Activated naive CD8-positive, alpha-beta T cell treated with anti-CD3 and anti-CD28 coated beads, Interleukin-2, amount 10 ng/mL, durations not matched to agents 7 days and 5 days (primary cell): ENCODE measurements at regions not wholly inside any gene's neighbourhood (a gene's known extent, or its start where the extent isn't known, plus 50 kb on each side); places are given as distances from the start of the nearest gene placed in this dataset.
"Not testable (repeated sequence)": the region's sequence is repeated elsewhere in the genome, so short reads cannot be mapped to it uniquely, and the experiment has no call there.

Experiments used
- ATAC-seq: fragments of 150-1000 bp; cut with Tn5 transposase; one replicate; pipeline ENCODE4 v1.10.0; 2021; ENCODE audit warnings: low read depth, moderate library complexity
- POLR2A ChIA-PET: fragments of 350-600 bp; sonication (Branson Sonifier 250); formaldehyde crosslinking; loops from one replicate; lab custom pipeline; 2021; ENCODE audit warnings: antibody characterized with exemption; lab: Charles Lee
- DNase-seq: peaks from one replicate; pipeline ENCODE4 v3.0.0; 2021
- H3K27ac Mint-ChIP-seq: one replicate; pipeline ENCODE4 v1.8.0; 2022; ENCODE audit warnings: mild to moderate bottlenecking, mixed read lengths
- H3K27me3 Mint-ChIP-seq: one replicate; pipeline ENCODE4 v1.8.0; 2022; ENCODE audit warnings: mild to moderate bottlenecking, moderate library complexity, mixed read lengths
- H3K36me3 Mint-ChIP-seq: one replicate; pipeline ENCODE4 v1.8.0; 2021; ENCODE audit warnings: mild to moderate bottlenecking, mixed read lengths
- H3K4me1 Mint-ChIP-seq: one replicate; pipeline ENCODE4 v1.8.0; 2021; ENCODE audit warnings: mixed read lengths
- H3K4me3 Mint-ChIP-seq: one replicate; pipeline ENCODE4 v1.8.0; 2022; ENCODE audit warnings: mild to moderate bottlenecking, moderate library complexity, mixed read lengths
- H3K9me3 Mint-ChIP-seq: one replicate; pipeline ENCODE4 v1.8.0; 2021; ENCODE audit warnings: mixed read lengths

DNA sequence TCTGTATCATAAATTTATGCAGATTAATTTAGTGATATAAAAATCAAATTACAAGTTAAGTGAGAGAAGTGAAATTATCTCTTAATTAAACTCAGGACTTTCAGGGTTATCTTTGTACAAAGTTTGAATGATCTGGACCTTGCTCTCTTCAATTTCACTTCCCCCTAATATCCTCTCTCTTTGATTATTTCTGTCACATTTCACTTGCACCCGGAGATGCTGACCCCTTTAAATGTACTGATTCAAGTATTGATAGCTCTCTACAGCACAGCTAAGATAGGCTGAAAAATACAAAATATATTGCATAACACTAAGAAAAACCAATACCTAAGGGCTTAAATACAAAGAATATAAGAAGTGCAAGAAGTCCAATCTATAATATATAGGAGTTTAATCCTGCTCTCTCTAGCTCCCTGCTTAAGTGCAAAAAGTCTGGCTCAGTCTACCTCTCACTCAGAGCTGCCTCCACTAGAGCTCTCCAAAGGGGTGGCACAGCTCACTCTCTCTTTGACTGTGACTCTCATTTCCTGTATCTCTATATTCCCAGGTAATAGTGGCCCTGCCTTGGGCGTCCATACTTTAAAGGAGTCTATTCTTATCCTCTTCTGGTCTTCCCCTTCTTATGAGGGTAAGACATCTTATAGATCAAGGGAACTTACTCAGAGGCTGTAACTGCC, 588.4 kb downstream of the RFPL4B start:
- Mint-ChIP-seq H3K4me1 (no peaks in the 10 kb centered on the region), H3K36me3 (no peaks in the 10 kb centered on the region), H3K27me3 (no peaks in the 10 kb centered on the region), H3K9me3 (peaks cover 1% of the 10 kb centered on the region), H3K4me3 (no peak overlapping the region), H3K27ac (no peak overlapping the region)
- POLR2A ChIA-PET = no interaction called here
- DNase-seq (no peak), ATAC-seq (no peak)

DNA sequence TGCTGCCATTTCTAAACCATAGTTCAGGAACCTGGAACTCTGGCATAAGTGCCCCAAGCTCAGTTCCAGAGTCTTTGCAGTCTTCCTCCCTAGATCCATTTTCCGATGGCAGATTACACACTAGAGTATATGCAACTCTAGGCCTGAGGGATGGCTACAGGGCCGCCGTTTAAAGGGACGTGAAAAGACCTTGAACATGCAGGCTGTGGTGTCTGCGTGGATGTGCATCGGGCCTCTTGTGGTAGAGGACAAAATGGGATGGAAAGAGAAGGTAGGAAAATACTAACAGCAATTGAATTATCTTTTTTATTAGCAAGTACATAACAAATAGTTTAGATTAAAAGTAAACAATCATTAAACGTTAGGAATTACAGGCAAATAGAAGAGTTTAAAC, 588.9 kb downstream of the RFPL4B start:
- H3K9me3 Mint-ChIP-seq = peaks cover 1% of the 10 kb centered on the region
- POLR2A ChIA-PET = no interaction called here
- no peaks in the 10 kb centered on the region for H3K36me3 Mint-ChIP-seq
- H3K27ac Mint-ChIP-seq = no peak overlapping the region
- no peak overlapping the region for H3K4me3 Mint-ChIP-seq
- ATAC-seq = no peak
- H3K4me1 Mint-ChIP-seq = no peaks in the 10 kb centered on the region
- DNase-seq = no peak
- no peaks in the 10 kb centered on the region for H3K27me3 Mint-ChIP-seq

DNA sequence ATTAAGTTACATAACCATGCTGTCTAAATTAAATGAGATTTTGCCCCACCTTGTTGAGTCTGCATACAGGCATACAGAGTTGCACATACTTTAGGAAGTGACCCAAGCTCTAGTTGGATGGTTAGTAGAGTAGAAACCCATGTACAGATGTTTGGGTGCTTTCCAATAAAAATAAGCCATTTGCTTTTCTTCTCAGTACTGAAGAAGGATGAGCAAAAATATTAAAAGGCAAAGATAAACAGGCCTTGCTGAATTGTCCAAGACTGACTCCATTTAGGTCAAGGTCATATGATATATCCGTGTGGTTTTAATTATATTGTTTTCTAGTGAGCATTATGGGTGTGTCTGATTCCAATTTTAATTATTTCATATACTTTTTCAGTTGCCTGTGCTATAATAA, 589.4 kb downstream of the RFPL4B start:
- DNase-seq = no peak
- Mint-ChIP-seq H3K4me1 (no peaks in the 10 kb centered on the region), H3K36me3 (no peaks in the 10 kb centered on the region), H3K9me3 (peaks cover 1% of the 10 kb centered on the region), H3K27me3 (no peaks in the 10 kb centered on the region), H3K4me3 (no peak overlapping the region), H3K27ac (no peak overlapping the region)
- POLR2A ChIA-PET = no interaction called here
- ATAC-seq = no peak

DNA sequence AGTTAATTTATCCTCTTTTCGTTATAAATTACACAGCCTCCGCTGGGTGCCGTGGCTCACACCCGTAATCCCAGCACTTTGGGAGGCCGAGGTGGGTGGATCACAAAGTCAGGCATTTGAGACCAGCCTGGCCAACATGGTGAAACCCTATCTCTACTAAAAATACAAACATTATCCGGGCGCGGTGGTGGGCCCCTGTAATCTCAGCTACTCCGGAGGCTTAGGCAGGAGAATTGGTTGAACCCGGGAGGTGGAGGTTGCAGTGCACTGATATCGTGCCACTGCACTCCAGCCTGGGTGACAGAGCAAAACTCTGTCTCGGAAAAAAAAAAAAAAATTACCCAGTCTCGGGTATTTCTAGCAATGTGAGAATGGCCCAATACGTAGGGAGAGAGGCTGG, 590.6 kb downstream of the RFPL4B start:
- H3K4me1 Mint-ChIP-seq, ATAC-seq, DNase-seq, H3K4me3 Mint-ChIP-seq, H3K27me3 Mint-ChIP-seq, H3K9me3 Mint-ChIP-seq, H3K36me3 Mint-ChIP-seq, H3K27ac Mint-ChIP-seq, POLR2A ChIA-PET: not testable (repeated sequence)

DNA sequence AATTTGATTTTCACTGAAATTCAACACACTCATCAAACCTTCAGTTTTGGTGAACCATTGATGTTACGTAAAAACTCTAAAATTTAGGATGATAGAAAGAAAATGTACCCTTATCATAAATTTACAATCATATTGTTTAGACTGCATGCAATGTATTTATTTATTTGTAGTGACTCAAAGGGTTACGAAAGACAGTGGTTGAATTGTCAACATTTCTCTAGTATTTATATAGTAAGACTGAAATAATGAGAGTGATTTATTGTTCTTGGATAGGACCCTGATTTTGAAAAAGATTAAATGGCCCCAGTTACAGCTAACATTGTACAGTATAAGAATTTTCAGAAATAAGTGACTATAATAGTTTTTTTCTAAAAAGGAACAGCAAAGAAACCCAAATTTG, 591.5 kb downstream of the RFPL4B start:
- Mint-ChIP-seq H3K36me3 (no peaks in the 10 kb centered on the region), H3K9me3 (peaks cover 1% of the 10 kb centered on the region), H3K4me1 (no peaks in the 10 kb centered on the region), H3K27me3 (no peaks in the 10 kb centered on the region), H3K4me3 (no peak overlapping the region), H3K27ac (no peak overlapping the region)
- DNase-seq (no peak), ATAC-seq (no peak)
- POLR2A ChIA-PET = no interaction called here

DNA sequence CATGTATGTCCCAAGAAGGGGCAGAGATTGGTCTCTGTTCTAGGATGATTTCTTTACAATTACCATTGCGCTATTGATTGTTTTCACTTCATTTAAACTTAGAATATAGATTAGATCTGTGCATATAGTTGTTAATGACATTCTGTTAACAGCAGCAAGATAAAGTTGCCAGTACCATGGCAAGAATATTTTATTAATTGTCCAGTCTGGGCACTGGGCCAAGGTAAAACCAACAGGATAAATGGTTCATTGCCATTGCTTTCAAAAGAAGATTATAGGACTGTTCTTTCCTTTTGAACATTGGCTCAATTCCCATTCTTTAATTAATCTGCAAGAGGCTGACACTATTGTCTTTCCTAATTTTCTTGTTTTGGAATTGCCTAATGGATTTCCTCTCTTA, 592.4 kb downstream of the RFPL4B start:
- Mint-ChIP-seq H3K9me3 (peaks cover 1% of the 10 kb centered on the region), H3K36me3 (no peaks in the 10 kb centered on the region), H3K27me3 (no peaks in the 10 kb centered on the region), H3K27ac (no peak overlapping the region), H3K4me1 (no peaks in the 10 kb centered on the region), H3K4me3 (no peak overlapping the region)
- DNase-seq (no peak), ATAC-seq (no peak)
- POLR2A ChIA-PET = no interaction called here

DNA sequence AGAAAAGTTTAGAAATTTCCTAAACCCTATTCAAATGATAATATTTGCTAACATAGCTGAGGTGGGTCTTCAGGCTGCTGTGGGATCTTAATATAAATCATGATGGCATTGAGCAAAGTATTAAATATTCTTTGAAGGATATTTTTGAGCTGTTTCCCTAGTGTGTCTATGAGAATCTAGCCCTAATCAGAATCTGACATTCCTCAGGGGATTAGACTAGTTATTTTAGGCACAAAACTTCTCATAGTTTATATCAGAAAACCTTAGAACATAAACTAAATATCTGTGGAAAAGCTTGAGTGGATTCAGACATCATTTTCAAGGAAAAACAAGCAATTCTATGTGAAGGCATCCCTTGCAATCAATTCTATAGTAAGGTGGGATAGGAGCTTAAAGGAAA, 594.5 kb downstream of the RFPL4B start:
- POLR2A ChIA-PET = no interaction called here
- Mint-ChIP-seq H3K36me3 (no peaks in the 10 kb centered on the region), H3K27me3 (no peaks in the 10 kb centered on the region), H3K4me1 (no peaks in the 10 kb centered on the region), H3K9me3 (peaks cover 1% of the 10 kb centered on the region), H3K4me3 (no peak overlapping the region), H3K27ac (no peak overlapping the region)
- ATAC-seq (no peak), DNase-seq (no peak)

DNA sequence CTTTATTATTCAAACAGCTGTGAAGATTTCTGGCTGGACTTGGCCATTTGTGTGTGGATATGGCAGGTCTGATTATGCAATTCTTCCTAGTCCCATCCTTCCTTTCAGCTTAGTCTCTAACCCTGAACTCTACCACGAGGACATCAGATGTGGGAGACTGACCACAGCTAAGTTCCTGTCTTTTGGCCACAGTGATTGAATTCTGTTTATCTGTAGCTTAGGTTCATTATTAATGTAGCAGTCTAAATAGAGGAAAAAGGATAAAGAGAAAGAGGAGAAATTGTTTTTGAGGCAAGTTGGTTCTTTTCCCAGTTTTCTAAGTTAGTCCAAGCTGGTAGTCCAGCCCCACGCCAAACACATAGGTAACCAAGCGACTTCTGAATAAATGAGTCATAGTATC, 598.9 kb downstream of the RFPL4B start:
- no peaks in the 10 kb centered on the region for H3K9me3 Mint-ChIP-seq
- H3K27me3 Mint-ChIP-seq = no peaks in the 10 kb centered on the region
- no peak overlapping the region for H3K4me3 Mint-ChIP-seq
- ATAC-seq (no peak), DNase-seq (no peak)
- no peaks in the 10 kb centered on the region for H3K36me3 Mint-ChIP-seq
- POLR2A ChIA-PET = no interaction called here
- no peaks in the 10 kb centered on the region for H3K4me1 Mint-ChIP-seq
- H3K27ac Mint-ChIP-seq = no peak overlapping the region

DNA sequence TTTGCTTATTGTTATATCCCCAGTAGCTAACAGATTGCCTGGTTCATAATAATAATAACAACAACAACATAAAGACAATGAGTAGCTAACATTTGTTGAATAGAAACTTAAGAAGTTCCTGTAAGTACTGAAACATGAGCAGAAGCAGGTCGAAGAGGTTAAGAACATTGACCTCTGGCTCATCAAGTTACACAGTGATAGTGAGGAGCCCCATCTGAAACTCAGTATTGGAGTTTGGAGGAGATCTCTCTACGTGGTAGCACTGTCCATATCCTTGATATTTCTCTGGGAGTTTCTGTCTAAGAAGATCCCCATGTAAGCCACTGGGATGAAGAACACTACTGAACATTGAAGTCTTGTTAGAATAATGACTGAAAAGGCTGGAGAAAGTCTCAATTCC, 600.4 kb downstream of the RFPL4B start:
- H3K27ac Mint-ChIP-seq = no peak overlapping the region
- POLR2A ChIA-PET = no interaction called here
- no peaks in the 10 kb centered on the region for H3K9me3 Mint-ChIP-seq
- no peaks in the 10 kb centered on the region for H3K4me1 Mint-ChIP-seq
- ATAC-seq (no peak), DNase-seq (no peak)
- no peaks in the 10 kb centered on the region for H3K27me3 Mint-ChIP-seq
- no peaks in the 10 kb centered on the region for H3K36me3 Mint-ChIP-seq
- no peak overlapping the region for H3K4me3 Mint-ChIP-seq

DNA sequence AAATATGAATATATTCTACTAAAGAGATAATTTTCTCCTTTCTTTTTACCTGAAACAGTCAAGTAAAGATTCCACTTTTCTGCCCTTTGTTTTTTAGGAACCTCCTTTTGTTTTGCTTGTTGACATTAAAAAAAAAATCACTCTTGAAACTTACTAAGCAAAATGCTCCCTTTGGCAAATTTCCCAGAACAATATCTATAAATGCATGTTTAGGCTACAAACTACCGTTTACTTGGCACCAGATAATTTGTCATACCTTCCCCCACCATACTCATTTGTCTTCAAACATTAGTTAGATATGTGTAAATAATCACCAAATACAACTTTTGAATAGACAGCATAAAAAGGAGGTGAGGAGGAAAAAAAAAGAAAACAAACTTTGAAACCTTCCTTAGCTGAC, 604.7 kb downstream of the RFPL4B start:
- Mint-ChIP-seq H3K27me3 (no peaks in the 10 kb centered on the region), H3K9me3 (peaks cover 2% of the 10 kb centered on the region), H3K36me3 (no peaks in the 10 kb centered on the region), H3K4me1 (no peaks in the 10 kb centered on the region), H3K4me3 (no peak overlapping the region), H3K27ac (no peak overlapping the region)
- no peak for ATAC-seq
- no peak for DNase-seq
- POLR2A ChIA-PET = no interaction called here

DNA sequence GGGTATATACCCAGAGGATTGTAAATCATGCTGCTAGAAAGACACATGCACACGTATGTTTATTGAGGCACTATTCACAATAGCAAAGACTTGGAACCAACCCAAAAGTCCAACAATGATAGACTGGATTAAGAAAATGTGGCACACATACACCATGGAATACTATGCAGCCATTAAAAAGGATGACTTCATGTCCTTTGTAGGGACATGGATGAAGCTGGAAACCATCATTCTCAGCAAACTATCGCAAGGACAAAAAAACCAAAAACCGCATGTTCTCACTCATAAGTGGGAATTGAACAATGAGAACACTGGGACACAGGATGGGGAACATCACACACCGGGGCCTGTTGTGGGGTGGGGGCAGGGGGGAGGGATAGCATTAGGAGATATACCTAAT, 608.6 kb downstream of the RFPL4B start:
- H3K4me3 Mint-ChIP-seq, DNase-seq, ATAC-seq, H3K9me3 Mint-ChIP-seq, H3K27me3 Mint-ChIP-seq, H3K36me3 Mint-ChIP-seq, POLR2A ChIA-PET, H3K27ac Mint-ChIP-seq, H3K4me1 Mint-ChIP-seq: not testable (repeated sequence)

DNA sequence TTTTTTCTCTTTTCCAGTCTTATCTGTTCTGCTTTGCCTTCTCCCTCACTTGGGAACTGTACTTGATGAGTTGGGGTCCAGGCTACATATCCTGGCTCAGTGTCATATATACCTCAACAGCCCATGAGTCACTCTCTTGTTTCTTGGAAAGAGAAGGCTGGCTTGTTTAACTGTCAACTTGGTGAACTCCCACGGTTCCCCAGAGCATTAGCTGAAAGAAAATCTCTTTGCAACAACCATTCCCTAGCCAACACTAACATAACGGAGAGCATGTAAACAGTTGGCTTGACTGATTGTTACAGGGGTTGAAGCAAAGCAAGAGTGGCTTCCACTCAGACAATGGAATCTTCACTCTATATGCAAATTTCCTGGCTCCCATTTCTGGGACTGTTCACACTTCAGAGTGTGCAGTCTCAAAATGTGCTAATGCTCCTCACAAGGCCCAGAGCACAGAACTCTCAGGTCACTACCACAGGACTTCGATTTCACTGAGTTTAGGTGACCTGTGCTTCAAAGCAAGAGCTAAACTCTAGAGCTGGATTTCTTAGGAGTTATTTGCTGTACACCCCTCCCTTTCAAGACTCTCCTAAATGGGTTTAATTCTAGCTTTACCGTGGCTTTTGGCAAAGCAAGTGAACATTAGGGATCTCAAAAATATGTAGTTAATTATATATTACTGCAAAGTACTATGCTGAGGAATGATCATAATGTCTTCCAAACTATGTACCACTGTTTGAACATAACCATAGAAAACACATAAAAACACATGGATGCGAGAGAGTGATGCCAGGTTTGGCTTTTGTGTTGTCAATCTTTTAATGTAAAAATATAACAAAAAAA, 609.8 kb downstream of the RFPL4B start:
- H3K4me3 Mint-ChIP-seq = no peak overlapping the region
- POLR2A ChIA-PET = no interaction called here
- DNase-seq (no peak), ATAC-seq (no peak)
- H3K27me3 Mint-ChIP-seq = no peaks in the 10 kb centered on the region
- no peaks in the 10 kb centered on the region for H3K4me1 Mint-ChIP-seq
- H3K36me3 Mint-ChIP-seq = no peaks in the 10 kb centered on the region
- H3K9me3 Mint-ChIP-seq = peaks cover 4% of the 10 kb centered on the region
- H3K27ac Mint-ChIP-seq = no peak overlapping the region

DNA sequence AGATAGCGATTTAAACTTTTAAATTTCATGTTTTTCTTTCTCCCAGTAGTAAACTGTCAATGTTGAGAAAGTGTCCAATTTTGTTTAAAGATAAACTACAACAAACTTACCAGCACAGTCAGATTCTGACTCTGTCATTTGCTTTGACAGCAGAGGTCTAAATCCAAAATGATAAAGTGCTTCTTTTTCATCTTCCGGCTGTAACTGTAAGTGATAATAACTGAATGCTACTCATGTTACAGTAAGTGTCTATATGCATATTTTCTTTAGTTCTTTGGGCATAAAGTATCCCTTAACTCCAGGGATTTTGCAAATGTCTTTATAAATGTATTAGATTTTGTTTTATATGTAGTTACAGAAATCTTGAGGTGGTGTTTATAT, 610.4 kb downstream of the RFPL4B start:
- Mint-ChIP-seq H3K36me3 (no peaks in the 10 kb centered on the region), H3K9me3 (peaks cover 4% of the 10 kb centered on the region), H3K27me3 (no peaks in the 10 kb centered on the region)

DNA sequence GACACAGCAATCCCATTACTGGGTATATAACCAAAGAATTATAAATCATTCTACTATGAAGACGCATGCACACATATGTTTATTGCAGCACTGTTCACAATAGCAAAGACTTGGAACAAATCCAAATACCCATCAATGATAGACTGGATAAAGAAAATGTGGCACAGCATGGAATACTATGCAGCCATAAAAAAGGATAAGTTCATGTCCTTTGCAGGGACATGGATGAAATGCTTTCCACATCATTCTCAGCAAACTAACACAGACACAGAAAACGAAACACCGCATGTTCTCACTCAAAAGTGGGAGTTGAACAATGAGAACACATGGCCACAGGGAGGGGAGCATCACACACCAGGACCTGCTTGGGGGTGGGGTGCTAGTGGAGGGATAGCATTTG, 613.0 kb downstream of the RFPL4B start:
- H3K27ac Mint-ChIP-seq, H3K4me1 Mint-ChIP-seq, POLR2A ChIA-PET, H3K27me3 Mint-ChIP-seq, H3K4me3 Mint-ChIP-seq, DNase-seq, ATAC-seq, H3K36me3 Mint-ChIP-seq, H3K9me3 Mint-ChIP-seq: not testable (repeated sequence)

More for the DNA sequence above, 610.4 kb downstream of the RFPL4B start:
- H3K4me3 Mint-ChIP-seq = no peak overlapping the region
- ATAC-seq (no peak), DNase-seq (no peak)
- no peaks in the 10 kb centered on the region for H3K4me1 Mint-ChIP-seq
- no peak overlapping the region for H3K27ac Mint-ChIP-seq
- POLR2A ChIA-PET = no interaction called here
